SIG-M5 (cell line): ENCODE measurements at regions not wholly inside any gene's neighbourhood (a gene's known extent, or its start where the extent isn't known, plus 50 kb on each side); places are given as distances from the start of the nearest gene placed in this dataset.
"Not testable (repeated sequence)": the region's sequence is repeated elsewhere in the genome, so short reads cannot be mapped to it uniquely, and the experiment has no call there.

ENCODE experiments used
- DNase-seq: peaks from one replicate; lab custom pipeline; 2025; lab: John Stamatoyannopoulos, UW

GRCh38 chr9:78122631-78123030, 91.0 kb upstream of the GNAQ start:
- no peak for DNase-seq

GRCh38 chr9:78121488-78121887, 89.9 kb upstream of the GNAQ start:
- no peak for DNase-seq

GRCh38 chr9:78118742-78119473, 87.3 kb upstream of the GNAQ start:
- DNase-seq = peak; percentile 90

- no peak for DNase-seq
Measured at GRCh38 chr9:78115073-78115472, 83.5 kb upstream of the GNAQ start.

- no peak for DNase-seq
Measured at GRCh38 chr9:78114581-78114980, 83.0 kb upstream of the GNAQ start.

GRCh38 chr9:78112406-78112805, 80.8 kb upstream of the GNAQ start:
- DNase-seq = no peak

- no peak for DNase-seq
Measured at GRCh38 chr9:78112004-78112403, 80.4 kb upstream of the GNAQ start.

GRCh38 chr9:78109075-78109474, 77.5 kb upstream of the GNAQ start:
- DNase-seq = no peak

GRCh38 chr9:78106586-78106985, 75.0 kb upstream of the GNAQ start:
- not testable (repeated sequence) for DNase-seq

- DNase-seq = peak; percentile 99
Measured at GRCh38 chr9:78103971-78104433, 72.4 kb upstream of the GNAQ start.

- no peak for DNase-seq
Measured at GRCh38 chr9:78101247-78101646, 69.6 kb upstream of the GNAQ start.

- DNase-seq = peak; percentile 79
Measured at GRCh38 chr9:78097541-78097940, 65.9 kb upstream of the GNAQ start.

GRCh38 chr9:78091731-78092130, 60.1 kb upstream of the GNAQ start:
- DNase-seq = no peak

- no peak for DNase-seq
Measured at GRCh38 chr9:78089111-78089510, 57.5 kb upstream of the GNAQ start.

- not testable (repeated sequence) for DNase-seq
Measured at GRCh38 chr9:78088190-78088589, 56.6 kb upstream of the GNAQ start.
